GM19452 (cell line): ENCODE measurements at regions not wholly inside any gene's neighbourhood (a gene's known extent, or its start where the extent isn't known, plus 50 kb on each side); places are given as distances from the start of the nearest gene placed in this dataset.
"Not testable (repeated sequence)": the region's sequence is repeated elsewhere in the genome, so short reads cannot be mapped to it uniquely, and the experiment has no call there.

Experiments
- ATAC-seq: cut with Tn5 transposase; IDR thresholded peaks from one replicate; pipeline ENCODE4 v1.9.1; 2021; ENCODE audit not compliant: unreplicated experiment

- no peak for ATAC-seq
Measured at GRCh38 chr6:15088904-15089568, 156.8 kb upstream of the JARID2 start.

GRCh38 chr6:15089569-15090144, 156.2 kb upstream of the JARID2 start:
- ATAC-seq = no peak

- ATAC-seq = no peak
Measured at GRCh38 chr6:15090145-15090579, 155.7 kb upstream of the JARID2 start.

- no peak for ATAC-seq
Measured at GRCh38 chr6:15090745-15091384, 155.0 kb upstream of the JARID2 start.

GRCh38 chr6:15096894-15097837, 148.7 kb upstream of the JARID2 start:
- ATAC-seq = no peak

GRCh38 chr6:15101130-15101529, 144.7 kb upstream of the JARID2 start:
- no peak for ATAC-seq

- no peak for ATAC-seq
Measured at GRCh38 chr6:15102241-15102640, 143.6 kb upstream of the JARID2 start.

GRCh38 chr6:15106958-15107643, 138.8 kb upstream of the JARID2 start:
- ATAC-seq = no peak

- no peak for ATAC-seq
Measured at GRCh38 chr6:15107644-15108382, 138.1 kb upstream of the JARID2 start.

GRCh38 chr6:15108383-15108715, 137.5 kb upstream of the JARID2 start:
- ATAC-seq = no peak

GRCh38 chr6:15109338-15110090, 136.4 kb upstream of the JARID2 start:
- ATAC-seq = no peak

GRCh38 chr6:15110726-15111354, 135.0 kb upstream of the JARID2 start:
- no peak for ATAC-seq

- not testable (repeated sequence) for ATAC-seq
Measured at GRCh38 chr6:15111576-15111975, 134.3 kb upstream of the JARID2 start.

- ATAC-seq = no peak
Measured at GRCh38 chr6:15113587-15113986, 132.3 kb upstream of the JARID2 start.

- no peak for ATAC-seq
Measured at GRCh38 chr6:15114061-15114460, 131.8 kb upstream of the JARID2 start.

- ATAC-seq = no peak
Measured at GRCh38 chr6:15116889-15117288, 129.0 kb upstream of the JARID2 start.

GRCh38 chr6:15121443-15121842, 124.4 kb upstream of the JARID2 start:
- ATAC-seq = no peak

- ATAC-seq = no peak
Measured at GRCh38 chr6:15121977-15122550, 123.8 kb upstream of the JARID2 start.

GRCh38 chr6:15129887-15130286, 116.0 kb upstream of the JARID2 start:
- ATAC-seq = no peak
